ENCODE measurements at regions not wholly inside any gene's neighbourhood (a gene's known extent, or its start where the extent isn't known, plus 50 kb on each side); places are given as distances from the start of the nearest gene placed in this dataset.

DNA sequence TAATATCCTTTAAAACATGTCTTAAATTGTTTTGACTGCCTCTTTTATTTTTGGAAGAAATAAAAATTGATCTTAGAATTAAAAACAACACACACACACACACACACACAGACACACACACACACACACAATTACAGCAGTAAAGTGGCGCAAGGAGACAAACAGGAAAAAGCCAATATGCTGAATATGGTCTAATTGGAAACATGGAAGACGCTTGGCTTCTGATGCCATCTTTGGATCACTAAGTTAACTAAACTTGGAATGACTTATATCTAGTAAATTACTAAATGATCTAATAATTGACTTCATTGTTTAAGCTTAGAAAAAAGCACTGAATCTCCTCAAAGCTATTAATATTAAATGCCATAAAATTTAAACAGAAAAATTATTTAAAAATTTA lies 1093.4 kb downstream of the ADGRL3 start:
- TF ChIP-seq POLR2A (IDR thresholded peaks at IDR 0.05) = no peak
- TF ChIP-seq, protein P1, sequence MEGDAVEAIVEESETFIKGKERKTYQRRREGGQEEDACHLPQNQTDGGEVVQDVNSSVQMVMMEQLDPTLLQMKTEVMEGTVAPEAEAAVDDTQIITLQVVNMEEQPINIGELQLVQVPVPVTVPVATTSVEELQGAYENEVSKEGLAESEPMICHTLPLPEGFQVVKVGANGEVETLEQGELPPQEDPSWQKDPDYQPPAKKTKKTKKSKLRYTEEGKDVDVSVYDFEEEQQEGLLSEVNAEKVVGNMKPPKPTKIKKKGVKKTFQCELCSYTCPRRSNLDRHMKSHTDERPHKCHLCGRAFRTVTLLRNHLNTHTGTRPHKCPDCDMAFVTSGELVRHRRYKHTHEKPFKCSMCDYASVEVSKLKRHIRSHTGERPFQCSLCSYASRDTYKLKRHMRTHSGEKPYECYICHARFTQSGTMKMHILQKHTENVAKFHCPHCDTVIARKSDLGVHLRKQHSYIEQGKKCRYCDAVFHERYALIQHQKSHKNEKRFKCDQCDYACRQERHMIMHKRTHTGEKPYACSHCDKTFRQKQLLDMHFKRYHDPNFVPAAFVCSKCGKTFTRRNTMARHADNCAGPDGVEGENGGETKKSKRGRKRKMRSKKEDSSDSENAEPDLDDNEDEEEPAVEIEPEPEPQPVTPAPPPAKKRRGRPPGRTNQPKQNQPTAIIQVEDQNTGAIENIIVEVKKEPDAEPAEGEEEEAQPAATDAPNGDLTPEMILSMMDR (IDR thresholded peaks at IDR 0.05) = no peak

Measured in esophagus squamous epithelium (tissue), 4 donors.